ENCODE measurements at regions not wholly inside any gene's neighbourhood (a gene's known extent, or its start where the extent isn't known, plus 50 kb on each side); places are given as distances from the start of the nearest gene placed in this dataset.
"Not testable (repeated sequence)": the region's sequence is repeated elsewhere in the genome, so short reads cannot be mapped to it uniquely, and the experiment has no call there.

DNA sequence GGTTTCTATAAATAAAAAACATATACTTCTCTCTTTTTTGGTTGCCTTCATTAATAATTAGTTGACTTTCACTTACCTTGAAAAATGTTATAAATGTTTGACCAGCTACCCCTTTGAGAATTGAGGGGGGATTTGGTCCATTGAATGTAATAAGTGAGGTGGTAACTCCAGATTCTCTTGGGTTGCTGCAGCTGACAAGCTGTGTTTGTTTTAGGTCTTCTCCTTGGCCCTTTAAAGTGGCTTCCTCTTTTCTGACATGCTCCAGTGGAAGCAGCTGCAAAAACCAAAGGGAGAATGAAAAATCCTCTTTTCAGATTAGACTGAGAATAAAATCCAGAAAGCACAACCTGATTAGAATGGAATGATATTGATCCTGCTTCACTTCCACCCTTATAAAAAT lies 410.5 kb downstream of the TMEM38B start:
- no peak overlapping the region for H3K9ac ChIP-seq (ENCODE audit: insufficient read depth in 1 of 2, low read length in 2 of 2)
- no peaks in the 10 kb centered on the region for H3K27me3 ChIP-seq (ENCODE audit: control insufficient read depth in 3 of 3, insufficient read depth in 3 of 3, low read length in 2 of 3)
- no peak overlapping the region for H3K4me3 ChIP-seq
- TF ChIP-seq, protein P1, sequence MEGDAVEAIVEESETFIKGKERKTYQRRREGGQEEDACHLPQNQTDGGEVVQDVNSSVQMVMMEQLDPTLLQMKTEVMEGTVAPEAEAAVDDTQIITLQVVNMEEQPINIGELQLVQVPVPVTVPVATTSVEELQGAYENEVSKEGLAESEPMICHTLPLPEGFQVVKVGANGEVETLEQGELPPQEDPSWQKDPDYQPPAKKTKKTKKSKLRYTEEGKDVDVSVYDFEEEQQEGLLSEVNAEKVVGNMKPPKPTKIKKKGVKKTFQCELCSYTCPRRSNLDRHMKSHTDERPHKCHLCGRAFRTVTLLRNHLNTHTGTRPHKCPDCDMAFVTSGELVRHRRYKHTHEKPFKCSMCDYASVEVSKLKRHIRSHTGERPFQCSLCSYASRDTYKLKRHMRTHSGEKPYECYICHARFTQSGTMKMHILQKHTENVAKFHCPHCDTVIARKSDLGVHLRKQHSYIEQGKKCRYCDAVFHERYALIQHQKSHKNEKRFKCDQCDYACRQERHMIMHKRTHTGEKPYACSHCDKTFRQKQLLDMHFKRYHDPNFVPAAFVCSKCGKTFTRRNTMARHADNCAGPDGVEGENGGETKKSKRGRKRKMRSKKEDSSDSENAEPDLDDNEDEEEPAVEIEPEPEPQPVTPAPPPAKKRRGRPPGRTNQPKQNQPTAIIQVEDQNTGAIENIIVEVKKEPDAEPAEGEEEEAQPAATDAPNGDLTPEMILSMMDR (IDR thresholded peaks at IDR 0.05; ENCODE audit: control extremely low read depth, extremely low read depth): no peak
- no peaks in the 10 kb centered on the region for H3K9me3 ChIP-seq (ENCODE audit: control insufficient read depth in 4 of 4, insufficient read depth in 3 of 4, low read length in 3 of 4)
- H3K27ac ChIP-seq (ENCODE audit: low read depth in 1 of 2, low read length in 1 of 2): no peak overlapping the region
- ATAC-seq (ENCODE audit: insufficient read depth, low FRiP score): no peak
- H3K4me1 ChIP-seq (ENCODE audit: control insufficient read depth in 5 of 5, insufficient read depth in 5 of 5, low read length in 5 of 5): no peaks in the 10 kb centered on the region
- DNase-seq: no peak
- no peaks in the 10 kb centered on the region for H3K36me3 ChIP-seq (ENCODE audit: control insufficient read depth in 4 of 4, insufficient read depth in 4 of 4, low read length in 4 of 4)

DNA sequence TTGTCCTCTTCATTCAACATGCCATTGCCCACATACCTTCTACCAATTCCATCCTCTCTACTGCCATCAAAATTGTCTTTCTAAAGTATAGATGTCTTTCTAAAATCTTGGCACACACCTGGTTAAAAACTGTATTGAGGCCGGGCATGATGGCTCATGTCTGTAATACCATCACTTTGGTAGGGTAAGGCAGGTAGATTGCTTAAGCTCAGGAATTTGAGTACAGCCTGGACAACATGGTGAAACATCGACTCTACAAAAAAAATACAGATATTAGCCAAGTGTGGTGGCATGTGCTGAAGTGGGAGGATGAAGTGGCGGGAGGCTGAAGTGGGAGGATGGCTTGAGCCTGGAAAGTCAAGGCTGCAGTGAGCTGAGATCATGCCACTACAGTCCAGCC lies 412.1 kb downstream of the TMEM38B start:
- H3K4me3 ChIP-seq: no peak overlapping the region
- no peak for ATAC-seq (ENCODE audit: insufficient read depth, low FRiP score)

DNA sequence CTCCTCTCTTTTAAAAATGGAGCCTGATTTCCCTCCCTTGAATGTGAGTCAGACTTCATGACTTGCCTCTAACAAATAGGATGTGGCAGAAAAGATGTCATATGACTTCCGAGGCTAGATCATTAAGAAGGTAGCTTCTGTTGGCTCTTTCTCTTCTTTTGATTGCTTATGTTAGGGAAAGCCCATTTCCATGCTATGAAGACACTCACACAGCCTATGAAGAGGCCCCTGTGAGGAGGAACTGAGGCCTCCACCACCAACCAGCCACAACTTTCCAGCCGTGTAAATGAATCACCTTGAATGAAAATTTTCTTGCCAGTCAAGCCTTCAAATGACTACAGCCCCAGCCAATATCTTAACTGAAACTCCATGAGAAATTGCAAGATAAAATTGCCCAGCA lies 413.4 kb downstream of the TMEM38B start:
- ATAC-seq (ENCODE audit: insufficient read depth, low FRiP score): no peak
- no peak for DNase-seq
- Histone ChIP-seq H3K27ac (ENCODE audit: low read depth in 1 of 2, low read length in 1 of 2) (no peak overlapping the region), H3K4me3 (no peak overlapping the region), H3K27me3 (ENCODE audit: control insufficient read depth in 3 of 3, insufficient read depth in 3 of 3, low read length in 2 of 3) (no peaks in the 10 kb centered on the region), H3K9ac (ENCODE audit: insufficient read depth in 1 of 2, low read length in 2 of 2) (no peak overlapping the region), H3K36me3 (ENCODE audit: control insufficient read depth in 4 of 4, insufficient read depth in 4 of 4, low read length in 4 of 4) (no peaks in the 10 kb centered on the region), H3K4me1 (ENCODE audit: control insufficient read depth in 5 of 5, insufficient read depth in 5 of 5, low read length in 5 of 5) (no peaks in the 10 kb centered on the region), H3K9me3 (ENCODE audit: control insufficient read depth in 4 of 4, insufficient read depth in 3 of 4, low read length in 3 of 4) (no peaks in the 10 kb centered on the region)
- 50 to 67% methylated on average over 2 of the region's 2 CpGs for WGBS, 2 donors
- TF ChIP-seq, protein P1 (IDR thresholded peaks at IDR 0.05; ENCODE audit: control extremely low read depth, extremely low read depth): no peak

More for the DNA sequence above, 412.1 kb downstream of the TMEM38B start:
- TF ChIP-seq, protein P1 (IDR thresholded peaks at IDR 0.05; ENCODE audit: control extremely low read depth, extremely low read depth): no peak
- Histone ChIP-seq H3K36me3 (ENCODE audit: control insufficient read depth in 4 of 4, insufficient read depth in 4 of 4, low read length in 4 of 4) (no peaks in the 10 kb centered on the region), H3K9me3 (ENCODE audit: control insufficient read depth in 4 of 4, insufficient read depth in 3 of 4, low read length in 3 of 4) (no peaks in the 10 kb centered on the region), H3K4me1 (ENCODE audit: control insufficient read depth in 5 of 5, insufficient read depth in 5 of 5, low read length in 5 of 5) (no peaks in the 10 kb centered on the region), H3K27me3 (ENCODE audit: control insufficient read depth in 3 of 3, insufficient read depth in 3 of 3, low read length in 2 of 3) (no peaks in the 10 kb centered on the region), H3K9ac (ENCODE audit: insufficient read depth in 1 of 2, low read length in 2 of 2) (no peak overlapping the region), H3K27ac (ENCODE audit: low read depth in 1 of 2, low read length in 1 of 2) (no peak overlapping the region)
- no peak for DNase-seq
- 89 to 91% methylated on average over 3 of the region's 3 CpGs for WGBS, 2 donors

DNA sequence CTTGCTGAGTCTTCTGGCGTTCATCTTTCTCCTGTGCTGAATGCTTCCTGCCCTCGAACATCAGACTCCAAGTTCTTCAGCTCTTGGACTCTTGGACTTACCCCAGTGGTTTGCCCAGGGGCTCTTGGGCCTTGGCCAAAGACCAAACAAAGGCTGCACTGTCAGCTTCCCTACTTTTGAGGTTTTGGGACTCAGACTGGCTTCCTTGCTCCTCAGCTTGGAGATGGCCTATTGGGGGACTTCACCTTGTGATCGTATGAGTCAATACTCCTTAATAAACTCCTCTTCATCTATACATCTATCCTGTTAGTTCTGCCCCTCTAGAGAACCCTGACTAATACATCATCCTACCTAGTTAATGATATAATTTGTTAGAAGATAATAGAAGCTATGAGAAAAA lies 415.4 kb downstream of the TMEM38B start:
- not testable (repeated sequence) for H3K4me1 ChIP-seq (ENCODE audit: control insufficient read depth in 5 of 5, insufficient read depth in 5 of 5, low read length in 5 of 5); H3K4me3 ChIP-seq; H3K9ac ChIP-seq (ENCODE audit: insufficient read depth in 1 of 2, low read length in 2 of 2); H3K27ac ChIP-seq (ENCODE audit: low read depth in 1 of 2, low read length in 1 of 2); H3K36me3 ChIP-seq (ENCODE audit: control insufficient read depth in 4 of 4, insufficient read depth in 4 of 4, low read length in 4 of 4); ATAC-seq (ENCODE audit: insufficient read depth, low FRiP score); DNase-seq; H3K9me3 ChIP-seq (ENCODE audit: control insufficient read depth in 4 of 4, insufficient read depth in 3 of 4, low read length in 3 of 4); H3K27me3 ChIP-seq (ENCODE audit: control insufficient read depth in 3 of 3, insufficient read depth in 3 of 3, low read length in 2 of 3)
- 84 to 89% methylated on average over 3 of the region's 3 CpGs for WGBS, 2 donors
